SK-MEL-5 (cell line): ENCODE measurements at regions not wholly inside any gene's neighbourhood (a gene's known extent, or its start where the extent isn't known, plus 50 kb on each side); places are given as distances from the start of the nearest gene placed in this dataset.

Experiments
- DNase-seq: peaks from one replicate; pipeline ENCODE4 v3.0.0-alpha.2; 2016; ENCODE audit warnings: low read depth, low spot score
- in situ Hi-C: cut with HindIII; loops from 2 replicates; pipeline ENCODE4 v1.10.0; 2016; ENCODE audit warnings: low sequenced_read_pairs, high pct_unique_total_duplicates, low pct_unique_long_range_greater_than_20kb

- DNase-seq = no peak
- in situ Hi-C loops = no loop called here
Observed at GRCh38 chr2:234682492-234683228, 185.8 kb upstream of the ARL4C start.

GRCh38 chr2:234680688-234681619 is 184.1 kb upstream of the ARL4C start:
- in situ Hi-C loops = no loop called here
- no peak for DNase-seq

DNA sequence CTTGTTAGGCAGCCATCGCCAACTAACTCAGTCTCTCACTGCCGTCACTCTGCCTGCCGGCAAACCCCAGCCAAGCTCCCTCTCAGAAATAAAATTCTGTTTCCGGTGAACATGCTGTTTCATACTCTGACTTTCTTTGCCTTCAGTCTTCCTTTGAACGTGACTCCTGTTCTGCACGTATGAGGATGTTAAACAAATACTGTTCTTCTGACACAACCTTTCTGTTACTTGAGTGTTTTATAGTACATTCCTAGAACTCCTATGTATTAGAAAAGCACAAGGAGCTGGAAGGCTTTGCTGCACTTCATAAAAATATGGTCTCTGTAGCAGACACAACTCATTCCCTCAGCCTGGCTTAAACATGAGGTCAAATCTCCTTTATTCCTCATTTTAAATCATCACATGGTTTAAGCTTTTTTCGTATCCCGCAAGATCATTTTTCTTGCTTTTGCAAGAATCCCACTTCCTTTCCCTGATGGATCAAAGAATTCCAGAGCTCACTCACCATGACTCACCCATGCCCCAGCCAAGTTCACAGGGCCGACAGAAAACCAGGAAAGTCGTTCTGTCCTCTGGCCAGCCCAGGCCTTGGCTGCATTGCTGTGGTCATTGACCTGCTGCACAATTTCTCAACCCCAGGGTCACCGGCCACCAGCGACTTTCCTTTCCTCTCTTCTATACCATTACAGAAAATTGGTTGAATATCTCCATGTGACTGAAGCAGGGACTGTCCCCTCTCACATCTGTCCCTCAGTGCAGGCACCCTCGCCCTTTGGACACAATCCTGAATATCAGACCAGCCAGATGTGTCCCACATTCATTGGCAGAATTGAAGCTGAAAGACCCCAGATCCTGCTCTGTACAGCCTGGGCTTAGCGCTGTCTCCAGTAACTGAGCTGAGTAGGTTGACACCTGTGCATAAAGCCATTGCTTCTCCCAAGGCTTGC is 183.1 kb upstream of the ARL4C start:
- in situ Hi-C loops = no loop called here
- peak; percentile 57 for DNase-seq

- no peak for DNase-seq
- in situ Hi-C loops = no loop called here
Observed at GRCh38 chr2:234679301-234679740, 182.4 kb upstream of the ARL4C start.

DNA sequence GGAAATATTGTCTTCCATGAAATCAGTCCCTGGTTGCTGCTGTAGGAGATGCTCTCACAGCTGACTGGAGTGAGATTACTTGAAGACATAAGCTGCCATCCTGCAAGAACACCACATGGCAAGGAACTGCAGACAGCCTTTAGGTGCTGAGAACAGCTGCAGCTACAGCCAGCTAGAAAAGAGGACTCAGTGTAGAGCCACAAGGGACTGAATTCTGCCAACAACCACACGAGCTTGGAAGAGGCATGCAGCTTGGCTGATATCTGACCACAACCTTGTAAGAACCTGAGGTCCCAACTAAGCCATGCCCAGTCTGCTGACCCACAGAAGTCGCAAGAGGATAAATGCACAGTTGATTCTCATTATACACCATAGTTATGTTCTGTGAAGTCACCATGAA is 181.8 kb upstream of the ARL4C start:
- in situ Hi-C loops = no loop called here
- DNase-seq = no peak

- in situ Hi-C loops = no loop called here
- DNase-seq = no peak
Observed at GRCh38 chr2:234677758-234678538, 181.1 kb upstream of the ARL4C start.

DNA sequence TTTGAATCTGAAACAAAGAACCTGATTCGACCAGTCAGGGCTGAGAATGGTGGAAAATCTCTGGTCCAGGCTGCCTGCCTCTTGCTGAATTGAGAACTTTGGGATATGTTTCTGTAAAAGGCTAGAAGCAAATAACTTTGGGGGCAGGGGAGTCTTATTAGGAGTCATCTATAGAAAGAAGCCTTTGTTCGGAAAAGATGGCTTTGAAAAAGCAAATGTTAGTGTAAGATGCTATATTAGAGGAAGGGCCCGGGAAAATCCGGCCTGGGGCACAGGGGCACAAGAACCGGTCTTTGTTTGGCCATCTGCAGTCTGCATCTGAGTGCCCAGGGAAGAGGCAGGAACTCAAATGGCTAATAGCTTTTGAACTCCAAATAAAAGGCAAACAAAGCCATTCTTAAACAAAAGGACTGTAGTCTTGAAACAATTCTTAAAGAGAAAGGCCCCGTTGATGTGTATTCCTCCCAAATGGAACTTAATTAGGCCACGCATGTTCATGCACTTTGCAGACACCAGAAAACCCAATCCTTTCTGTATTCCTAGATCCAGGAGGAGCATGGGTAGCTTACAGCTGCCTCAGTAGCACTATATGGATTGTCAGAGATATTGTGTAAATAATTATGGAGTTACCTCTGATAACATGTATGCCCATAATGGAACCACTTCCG is 180.0 kb upstream of the ARL4C start:
- in situ Hi-C loops = no loop called here
- peak; percentile 72 for DNase-seq

DNA sequence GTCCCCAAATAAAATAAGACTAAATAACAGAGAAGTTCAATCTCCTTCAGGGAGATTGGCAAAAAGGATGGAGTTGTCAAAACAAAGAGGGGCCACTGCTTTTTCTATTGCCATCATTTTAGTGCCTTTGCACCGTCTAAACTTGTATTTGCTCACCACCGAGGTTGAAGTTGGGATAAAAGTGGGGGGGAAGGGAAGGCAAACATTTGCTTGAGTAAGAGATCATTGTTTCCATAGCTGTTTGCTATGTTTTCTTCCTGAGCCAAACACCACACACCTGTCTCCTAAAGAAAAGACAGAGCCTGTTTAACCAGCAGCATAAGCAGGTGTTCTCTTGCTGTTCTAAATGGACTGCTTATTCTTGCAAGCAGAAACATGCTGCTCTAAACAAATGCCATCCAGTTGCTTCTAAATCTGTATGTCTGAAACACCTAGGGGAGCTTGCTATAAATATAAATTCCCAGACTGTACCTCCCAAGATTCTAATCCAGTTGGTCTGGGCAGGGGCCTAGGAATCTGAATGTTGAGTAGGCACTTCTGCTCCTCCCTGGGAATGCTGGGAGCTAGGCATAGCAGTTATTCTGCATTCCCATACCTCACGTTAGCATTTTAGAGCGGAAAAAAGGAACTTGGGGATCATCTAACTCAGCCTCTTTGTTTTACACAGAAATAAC is 179.4 kb upstream of the ARL4C start:
- in situ Hi-C loops = no loop called here
- DNase-seq = no peak

DNA sequence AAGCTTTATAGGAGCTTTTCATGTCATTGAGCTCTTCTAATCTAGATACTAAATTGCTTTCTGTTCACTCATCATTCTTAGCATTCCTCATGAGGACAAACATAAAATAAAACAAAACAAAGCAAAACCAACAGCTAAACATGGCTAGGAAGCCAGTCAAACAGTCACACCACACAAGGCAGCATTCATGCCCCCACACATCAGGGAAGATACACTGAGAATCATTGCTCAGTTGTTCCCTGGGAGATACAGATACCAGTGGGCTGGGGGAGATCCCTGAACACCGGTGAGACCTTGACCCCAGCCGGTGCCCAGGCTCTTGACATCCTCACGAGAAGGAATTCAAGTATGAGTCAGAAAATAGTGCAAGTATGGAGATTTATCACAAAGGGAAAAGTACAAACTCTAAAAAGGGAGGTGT is 177.9 kb upstream of the ARL4C start:
- no peak for DNase-seq
- in situ Hi-C loops = no loop called here

DNA sequence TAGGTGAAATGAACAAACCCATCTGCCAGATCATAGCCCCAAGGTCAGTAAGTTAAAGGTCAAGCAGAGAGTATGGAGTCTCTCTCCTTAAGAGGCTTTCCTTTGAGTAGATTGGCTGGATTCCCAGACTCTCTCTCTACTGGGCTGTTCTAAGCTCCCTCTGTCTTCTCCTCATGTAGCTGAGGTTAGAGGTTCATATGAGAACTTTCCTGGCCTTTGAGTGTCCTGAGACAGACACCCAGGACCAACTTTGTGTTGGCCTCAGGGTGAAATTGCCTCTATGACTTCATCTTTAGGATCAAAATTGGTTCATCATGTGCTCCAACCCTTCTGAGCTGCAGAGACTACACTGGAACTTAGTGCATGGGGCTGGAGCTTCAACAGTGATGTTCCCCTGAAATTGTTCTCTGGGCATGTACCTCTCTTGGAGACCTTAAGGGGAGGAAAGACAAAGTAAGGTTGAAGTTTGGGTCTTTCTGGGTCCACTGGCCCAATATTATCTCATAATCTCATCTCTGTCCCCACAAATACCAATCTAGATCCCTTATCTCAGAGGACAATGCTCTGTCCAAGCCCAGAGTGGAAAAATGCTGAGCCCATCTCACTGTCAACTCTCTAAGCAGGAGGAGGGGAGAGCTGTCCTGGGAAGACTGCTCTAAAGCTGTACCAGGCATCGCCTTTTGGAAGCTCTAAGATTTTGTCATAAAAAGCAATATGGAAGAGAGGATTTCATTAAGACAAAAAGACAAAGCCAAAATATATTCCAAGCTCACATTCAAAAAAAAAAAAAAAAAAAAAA is 177.3 kb upstream of the ARL4C start:
- DNase-seq = peak; percentile 26
- in situ Hi-C loops = no loop called here

DNA sequence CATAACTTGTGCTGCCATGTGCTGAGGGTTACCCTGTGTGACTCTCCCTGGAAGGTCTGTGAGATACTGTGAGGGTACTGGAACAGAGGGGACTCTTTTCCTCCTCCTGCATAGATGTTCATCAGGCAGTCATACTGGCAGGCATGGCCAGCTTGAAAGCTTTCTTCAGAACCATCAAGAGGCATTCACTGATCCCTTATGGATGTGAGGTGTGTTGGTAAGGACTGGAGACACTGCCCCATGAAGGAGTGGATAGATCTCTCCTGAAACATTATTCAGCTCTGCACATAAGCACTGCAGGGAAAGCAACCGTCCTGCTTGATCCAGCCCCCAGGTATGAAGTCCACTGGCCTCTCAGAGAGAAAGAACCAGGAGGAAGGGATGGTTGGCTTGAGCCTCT is 176.6 kb upstream of the ARL4C start:
- no peak for DNase-seq
- in situ Hi-C loops = no loop called here

GRCh38 chr2:234672498-234673150 is 175.7 kb upstream of the ARL4C start:
- DNase-seq = no peak

DNA sequence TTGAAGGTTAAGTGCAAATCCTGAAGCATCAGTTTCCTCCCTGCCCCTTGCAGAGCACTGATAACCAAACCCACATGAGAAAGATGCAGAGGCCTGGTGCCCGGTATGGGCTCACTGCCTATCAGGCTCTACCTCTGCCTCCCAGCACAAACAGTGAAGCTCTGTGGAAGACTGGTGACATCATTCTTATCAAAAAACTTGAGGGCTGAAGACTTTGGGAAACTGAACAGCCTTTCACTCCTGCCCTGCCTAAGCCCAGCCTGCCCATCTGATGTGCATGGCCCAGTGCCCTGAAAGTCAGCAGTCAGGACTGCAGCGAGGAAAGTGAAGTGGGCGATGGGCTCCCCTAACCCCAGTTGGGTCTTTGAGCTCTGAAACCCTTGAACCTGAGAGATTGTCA is 174.8 kb upstream of the ARL4C start:
- DNase-seq = no peak
- in situ Hi-C loops = no loop called here

More at GRCh38 chr2:234672498-234673150, 175.7 kb upstream of the ARL4C start:
- in situ Hi-C loops = no loop called here

DNA sequence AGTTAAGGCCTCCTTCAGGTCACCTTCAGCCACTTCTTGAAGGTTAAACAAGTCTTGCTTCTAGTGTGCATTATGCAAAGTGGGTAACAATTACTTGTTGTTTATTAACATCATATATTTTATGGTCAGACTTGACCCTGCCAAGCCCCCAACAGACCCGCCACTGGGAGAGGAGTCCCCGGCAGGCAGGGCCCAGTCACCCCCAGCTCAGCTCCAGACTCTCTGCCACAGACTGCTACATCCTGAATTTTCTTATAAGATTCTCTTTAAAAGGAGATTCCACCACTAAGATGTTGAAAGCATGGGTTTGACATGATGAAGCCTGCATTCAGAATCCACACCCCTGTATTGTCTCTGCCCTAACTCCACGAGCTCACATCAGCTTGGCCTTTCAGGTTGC is 174.3 kb upstream of the ARL4C start:
- no peak for DNase-seq
- in situ Hi-C loops = no loop called here

DNA sequence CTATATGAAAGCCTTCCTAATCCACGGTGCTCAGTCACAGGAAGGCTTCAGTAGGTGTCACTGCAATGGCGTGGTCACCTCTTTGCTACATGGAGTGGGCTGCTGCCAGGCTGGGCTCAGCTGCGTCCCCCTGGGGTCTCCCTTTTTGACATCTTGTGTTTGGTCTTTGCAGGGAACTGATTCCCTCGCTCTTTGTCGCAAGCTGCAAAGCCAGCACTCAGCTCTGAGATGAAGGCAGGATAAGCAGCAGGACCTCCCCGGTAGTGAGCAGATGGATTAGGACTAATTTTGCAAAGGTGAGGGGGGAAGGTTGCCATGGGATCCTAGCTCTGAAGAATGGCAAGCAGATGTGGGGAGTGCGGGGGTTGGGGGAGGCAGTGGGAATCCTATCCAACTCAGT is 173.9 kb upstream of the ARL4C start:
- DNase-seq = no peak
- in situ Hi-C loops = no loop called here
